Suprapubic skin (tissue), 4 donors: ENCODE measurements at regions not wholly inside any gene's neighbourhood (a gene's known extent, or its start where the extent isn't known, plus 50 kb on each side); places are given as distances from the start of the nearest gene placed in this dataset.

ENCODE experiments used
- EP300 ChIP-seq: sonication (generic); formaldehyde crosslinking; IDR thresholded peaks from one replicate; pipeline ENCODE4 v1.6.1; 2017; ENCODE audit warnings: antibody characterized with exemption
- POLR2A ChIP-seq, 2 donors: fragments of 450-650 bp; IDR thresholded peaks; one replicate each; pipeline ENCODE4 v1.6.1; 2017; ENCODE audit warnings: antibody characterized with exemption in 2 of 2, mild to moderate bottlenecking in 2 of 2, moderate library complexity in 2 of 2
- POLR2AphosphoS5 ChIP-seq, 3 donors: sonication (generic); formaldehyde crosslinking; IDR thresholded peaks; one replicate each; pipeline ENCODE4 v1.6.1; 2017; ENCODE audit warnings: antibody characterized with exemption in 3 of 3
- TF ChIP-seq, protein P1 (sequence below), 2 donors: fragments of 200-600 bp in 1 of 2; fragments of 450-650 bp in 1 of 2; sonication (generic) in 1 of 2; IDR thresholded peaks; one replicate each; pipeline ENCODE4 v1.5.1; 2016 to 2019; ENCODE audit warnings: antibody characterized with exemption in 2 of 2, mild to moderate bottlenecking in 1 of 2, moderate library complexity in 1 of 2

DNA sequence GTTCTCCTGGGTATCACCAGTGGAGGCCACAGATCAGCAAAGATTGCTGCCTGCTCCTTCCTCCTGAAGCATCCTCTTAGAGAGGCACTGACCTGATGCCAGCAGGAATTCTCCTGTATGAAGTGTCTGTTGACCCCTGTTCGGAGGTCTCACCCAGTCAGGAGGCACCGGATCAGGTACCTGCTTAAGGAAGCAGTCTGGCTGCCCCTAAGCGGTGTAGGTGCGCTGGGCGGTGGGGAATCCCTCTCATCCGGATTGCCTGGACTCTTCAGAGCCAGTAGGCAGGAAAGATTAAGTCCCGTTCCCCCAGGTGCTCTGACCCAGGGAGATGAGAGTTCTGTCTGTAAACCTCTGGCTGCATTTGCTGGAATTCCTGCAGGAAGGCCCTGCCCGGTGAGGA, 455.2 kb downstream of the CCDC91 start:
- TF ChIP-seq, protein P1, sequence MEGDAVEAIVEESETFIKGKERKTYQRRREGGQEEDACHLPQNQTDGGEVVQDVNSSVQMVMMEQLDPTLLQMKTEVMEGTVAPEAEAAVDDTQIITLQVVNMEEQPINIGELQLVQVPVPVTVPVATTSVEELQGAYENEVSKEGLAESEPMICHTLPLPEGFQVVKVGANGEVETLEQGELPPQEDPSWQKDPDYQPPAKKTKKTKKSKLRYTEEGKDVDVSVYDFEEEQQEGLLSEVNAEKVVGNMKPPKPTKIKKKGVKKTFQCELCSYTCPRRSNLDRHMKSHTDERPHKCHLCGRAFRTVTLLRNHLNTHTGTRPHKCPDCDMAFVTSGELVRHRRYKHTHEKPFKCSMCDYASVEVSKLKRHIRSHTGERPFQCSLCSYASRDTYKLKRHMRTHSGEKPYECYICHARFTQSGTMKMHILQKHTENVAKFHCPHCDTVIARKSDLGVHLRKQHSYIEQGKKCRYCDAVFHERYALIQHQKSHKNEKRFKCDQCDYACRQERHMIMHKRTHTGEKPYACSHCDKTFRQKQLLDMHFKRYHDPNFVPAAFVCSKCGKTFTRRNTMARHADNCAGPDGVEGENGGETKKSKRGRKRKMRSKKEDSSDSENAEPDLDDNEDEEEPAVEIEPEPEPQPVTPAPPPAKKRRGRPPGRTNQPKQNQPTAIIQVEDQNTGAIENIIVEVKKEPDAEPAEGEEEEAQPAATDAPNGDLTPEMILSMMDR (IDR thresholded peaks at IDR 0.05): no peak
- TF ChIP-seq EP300 (no peak), POLR2A (IDR thresholded peaks at IDR 0.05) (no peak), POLR2AphosphoS5 (IDR thresholded peaks at IDR 0.05) (no peak)
